HG02798 (cell line): ENCODE measurements at regions not wholly inside any gene's neighbourhood (a gene's known extent, or its start where the extent isn't known, plus 50 kb on each side); places are given as distances from the start of the nearest gene placed in this dataset.

Experiments used
- ATAC-seq: cut with Tn5 transposase; IDR thresholded peaks from one replicate; pipeline ENCODE4 v1.9.1; 2021; ENCODE audit warnings: mild to moderate bottlenecking; ENCODE audit not compliant: unreplicated experiment, poor library complexity

- ATAC-seq = no peak
These were observed 441.7 kb upstream of the JARID2 start for GRCh38 chr6:14804001-14804784.

GRCh38 chr6:14804785-14805210, 441.1 kb upstream of the JARID2 start:
- ATAC-seq = no peak

- no peak for ATAC-seq
These were observed 439.8 kb upstream of the JARID2 start for GRCh38 chr6:14806101-14806500.

GRCh38 chr6:14807130-14807529, 438.7 kb upstream of the JARID2 start:
- ATAC-seq = no peak

- no peak for ATAC-seq
These were observed 437.9 kb upstream of the JARID2 start for GRCh38 chr6:14807971-14808370.

- ATAC-seq = no peak
These were observed 435.8 kb upstream of the JARID2 start for GRCh38 chr6:14810021-14810420.

- ATAC-seq = no peak
These were observed 434.0 kb upstream of the JARID2 start for GRCh38 chr6:14811775-14812428.

- no peak for ATAC-seq
These were observed 431.9 kb upstream of the JARID2 start for GRCh38 chr6:14814016-14814415.

- no peak for ATAC-seq
These were observed 429.6 kb upstream of the JARID2 start for GRCh38 chr6:14816116-14816859.

- no peak for ATAC-seq
These were observed 428.8 kb upstream of the JARID2 start for GRCh38 chr6:14817074-14817473.

GRCh38 chr6:14818422-14818884, 427.4 kb upstream of the JARID2 start:
- ATAC-seq = no peak

- no peak for ATAC-seq
These were observed 426.9 kb upstream of the JARID2 start for GRCh38 chr6:14819001-14819400.

GRCh38 chr6:14819840-14820420, 425.9 kb upstream of the JARID2 start:
- ATAC-seq = no peak

GRCh38 chr6:14822012-14822553, 423.8 kb upstream of the JARID2 start:
- no peak for ATAC-seq

- ATAC-seq = no peak
These were observed 423.2 kb upstream of the JARID2 start for GRCh38 chr6:14822679-14823078.

GRCh38 chr6:14824060-14824459, 421.8 kb upstream of the JARID2 start:
- ATAC-seq = no peak

- ATAC-seq = no peak
These were observed 421.2 kb upstream of the JARID2 start for GRCh38 chr6:14824484-14825275.

GRCh38 chr6:14826456-14826855, 419.4 kb upstream of the JARID2 start:
- no peak for ATAC-seq

GRCh38 chr6:14827354-14827753, 418.5 kb upstream of the JARID2 start:
- no peak for ATAC-seq

- ATAC-seq = no peak
These were observed 417.7 kb upstream of the JARID2 start for GRCh38 chr6:14828201-14828611.
